22Rv1 (cell line): ENCODE measurements at regions not wholly inside any gene's neighbourhood (a gene's known extent, or its start where the extent isn't known, plus 50 kb on each side); places are given as distances from the start of the nearest gene placed in this dataset.

Experiments used
- ZFX ChIP-seq: fragments of 450-650 bp; IDR thresholded peaks from 2 replicates; pipeline ENCODE4 v1.6.1; 2017; ENCODE audit warnings: antibody characterized with exemption, borderline replicate concordance
- TF ChIP-seq, protein P1 (sequence below): fragments of 450-650 bp; IDR thresholded peaks from 2 replicates; pipeline ENCODE4 v1.5.1; 2017; ENCODE audit warnings: mild to moderate bottlenecking

GRCh38 chr3:34844323-34844620 lies 795.1 kb upstream of the ARPP21 start:
- TF ChIP-seq, protein P1, sequence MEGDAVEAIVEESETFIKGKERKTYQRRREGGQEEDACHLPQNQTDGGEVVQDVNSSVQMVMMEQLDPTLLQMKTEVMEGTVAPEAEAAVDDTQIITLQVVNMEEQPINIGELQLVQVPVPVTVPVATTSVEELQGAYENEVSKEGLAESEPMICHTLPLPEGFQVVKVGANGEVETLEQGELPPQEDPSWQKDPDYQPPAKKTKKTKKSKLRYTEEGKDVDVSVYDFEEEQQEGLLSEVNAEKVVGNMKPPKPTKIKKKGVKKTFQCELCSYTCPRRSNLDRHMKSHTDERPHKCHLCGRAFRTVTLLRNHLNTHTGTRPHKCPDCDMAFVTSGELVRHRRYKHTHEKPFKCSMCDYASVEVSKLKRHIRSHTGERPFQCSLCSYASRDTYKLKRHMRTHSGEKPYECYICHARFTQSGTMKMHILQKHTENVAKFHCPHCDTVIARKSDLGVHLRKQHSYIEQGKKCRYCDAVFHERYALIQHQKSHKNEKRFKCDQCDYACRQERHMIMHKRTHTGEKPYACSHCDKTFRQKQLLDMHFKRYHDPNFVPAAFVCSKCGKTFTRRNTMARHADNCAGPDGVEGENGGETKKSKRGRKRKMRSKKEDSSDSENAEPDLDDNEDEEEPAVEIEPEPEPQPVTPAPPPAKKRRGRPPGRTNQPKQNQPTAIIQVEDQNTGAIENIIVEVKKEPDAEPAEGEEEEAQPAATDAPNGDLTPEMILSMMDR, result no peak
- no peak for TF ChIP-seq ZFX
